Embryonic facial prominence (tissue), 1 donor: ENCODE measurements at regions not wholly inside any gene's neighbourhood (a gene's known extent, or its start where the extent isn't known, plus 50 kb on each side); places are given as distances from the start of the nearest gene placed in this dataset.
"Not testable (repeated sequence)": the region's sequence is repeated elsewhere in the genome, so short reads cannot be mapped to it uniquely, and the experiment has no call there.

Experiments
- DNase-seq: peaks from one replicate; pipeline ENCODE4 v3.0.0-alpha.2; 2016; ENCODE audit errors: extremely low spot score

DNA sequence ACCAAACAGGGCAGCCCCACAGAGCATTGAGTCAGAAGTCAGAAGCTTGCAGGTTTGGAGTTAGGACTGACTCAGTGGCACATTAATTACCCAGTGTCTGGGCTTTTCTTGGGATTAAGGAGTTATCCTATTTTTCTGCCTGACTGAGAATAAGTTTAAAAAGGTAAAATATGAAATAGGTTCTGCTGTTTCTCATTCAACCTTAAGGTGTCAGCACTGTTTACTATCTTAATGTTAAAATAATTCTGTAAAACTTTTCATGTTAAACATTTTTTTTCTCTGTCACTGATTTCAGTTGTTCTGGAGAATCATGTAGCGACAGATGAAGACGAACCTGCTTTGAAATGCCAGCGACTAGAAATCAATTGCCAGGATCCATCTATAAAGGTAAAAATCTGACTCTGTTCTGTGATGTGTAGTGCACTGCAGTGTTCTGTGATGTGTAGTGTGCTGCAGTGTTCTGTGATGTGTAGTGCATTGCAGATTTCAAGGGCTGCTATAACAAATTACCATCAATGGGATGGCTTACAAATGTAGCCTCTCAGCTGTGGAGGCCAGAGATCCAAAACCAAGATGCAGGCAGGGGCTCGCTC lies 128.0 kb downstream of the LAT start:
- DNase-seq, result no peak

- not testable (repeated sequence) for DNase-seq
Observed at GRCh38 chr16:29111901-29112680, 127.2 kb downstream of the LAT start.

- no peak for DNase-seq
Observed at GRCh38 chr16:29111421-29111820, 126.6 kb downstream of the LAT start.

DNA sequence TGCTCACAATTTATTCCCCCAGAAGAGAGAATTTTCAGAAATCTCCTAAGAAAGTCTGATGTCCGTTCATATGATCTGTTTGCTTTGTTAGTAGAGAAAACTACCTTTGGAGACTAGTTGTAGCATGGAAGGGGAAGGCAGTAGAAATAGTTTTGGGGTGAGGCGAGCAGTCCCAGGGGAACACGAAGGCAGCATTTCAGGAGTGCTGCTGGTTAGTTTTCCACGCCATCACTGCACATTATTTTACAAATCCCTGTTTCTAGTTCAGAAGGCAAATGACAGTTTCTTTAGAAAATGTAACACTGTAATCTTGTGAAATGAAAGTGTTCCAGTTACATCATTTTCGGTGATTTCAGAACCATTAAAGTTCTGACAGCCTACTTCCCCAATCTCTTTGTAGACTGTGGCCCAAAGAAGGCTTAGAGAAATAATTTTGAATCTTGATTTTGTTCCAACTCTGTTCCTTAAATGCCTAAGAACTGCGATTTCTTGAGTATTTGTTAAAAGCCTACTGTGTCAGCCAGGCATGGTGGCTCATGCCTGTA lies 123.8 kb downstream of the LAT start:
- not testable (repeated sequence) for DNase-seq

DNA sequence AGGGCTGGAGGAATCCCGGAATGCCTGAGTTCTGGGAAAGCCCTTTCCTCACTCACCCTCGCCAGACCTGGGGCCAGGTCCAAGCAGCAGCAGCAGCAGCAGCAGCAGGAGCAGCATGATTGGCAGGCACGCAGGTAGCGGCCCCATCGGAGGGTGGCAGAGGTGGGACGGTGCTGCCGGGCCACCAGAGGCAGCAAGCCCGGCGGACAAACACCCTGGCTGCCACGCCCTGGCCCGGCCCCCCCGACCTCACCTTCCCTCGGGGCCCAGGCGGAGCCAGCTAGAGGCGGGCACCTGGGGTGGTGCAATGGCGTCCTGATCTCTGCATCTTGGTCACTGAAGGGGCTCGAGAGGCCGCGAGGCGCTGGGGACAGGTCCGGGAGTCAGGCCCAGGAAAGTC lies 122.4 kb downstream of the LAT start:
- no peak for DNase-seq

DNA sequence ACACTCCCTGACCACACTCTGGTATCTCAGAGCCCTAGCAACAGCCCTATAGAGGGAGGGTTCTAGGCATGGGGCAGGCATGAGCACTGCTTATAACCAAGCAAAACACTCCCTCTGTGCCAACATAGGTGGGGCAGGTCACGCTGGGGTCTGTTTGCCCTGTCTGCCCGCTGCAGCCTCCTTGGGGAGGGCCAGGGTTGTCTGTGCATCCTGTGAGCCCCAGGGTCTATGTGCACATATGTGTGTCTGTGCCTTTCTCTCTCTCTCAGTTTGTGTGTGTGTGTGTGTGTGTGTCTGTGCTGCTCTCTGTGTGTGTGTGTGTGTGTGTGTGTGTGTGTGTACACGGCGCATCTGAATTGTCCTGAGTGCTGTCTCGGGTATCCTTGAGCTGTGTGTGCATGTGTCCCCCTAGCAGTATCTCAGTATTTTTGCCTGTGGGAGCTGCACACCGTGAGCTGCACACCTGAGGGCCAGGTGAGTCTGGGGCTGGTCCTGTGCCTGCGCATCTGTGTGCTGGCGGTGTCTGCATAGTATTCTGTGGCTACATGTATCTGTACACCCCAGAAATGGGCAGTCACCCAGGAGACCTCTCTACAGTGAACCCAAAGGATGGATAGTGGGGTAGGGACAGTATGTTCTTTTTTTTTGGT lies 121.5 kb downstream of the LAT start:
- DNase-seq, result not testable (repeated sequence)

DNA sequence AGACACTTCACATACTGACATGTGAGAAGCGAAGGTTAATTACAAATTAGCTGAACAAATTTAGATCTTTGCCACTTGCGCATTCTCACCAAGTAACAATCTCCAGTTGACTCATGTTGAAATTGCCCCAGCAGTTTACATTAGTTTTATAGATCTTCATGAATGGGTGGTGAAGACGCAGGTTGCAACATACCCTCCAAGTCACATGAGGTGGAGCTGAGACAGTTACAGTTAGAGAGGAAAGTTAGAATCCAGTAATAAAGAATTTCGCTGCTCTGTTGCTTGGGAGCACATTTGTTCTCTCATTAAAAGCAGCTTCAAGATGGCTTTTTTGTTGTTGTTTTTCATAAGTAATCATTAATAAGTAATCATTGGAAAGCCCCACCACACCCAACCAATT lies 119.7 kb downstream of the LAT start:
- not testable (repeated sequence) for DNase-seq

GRCh38 chr16:29097965-29098364 lies 113.1 kb downstream of the LAT start:
- DNase-seq, result not testable (repeated sequence)

DNA sequence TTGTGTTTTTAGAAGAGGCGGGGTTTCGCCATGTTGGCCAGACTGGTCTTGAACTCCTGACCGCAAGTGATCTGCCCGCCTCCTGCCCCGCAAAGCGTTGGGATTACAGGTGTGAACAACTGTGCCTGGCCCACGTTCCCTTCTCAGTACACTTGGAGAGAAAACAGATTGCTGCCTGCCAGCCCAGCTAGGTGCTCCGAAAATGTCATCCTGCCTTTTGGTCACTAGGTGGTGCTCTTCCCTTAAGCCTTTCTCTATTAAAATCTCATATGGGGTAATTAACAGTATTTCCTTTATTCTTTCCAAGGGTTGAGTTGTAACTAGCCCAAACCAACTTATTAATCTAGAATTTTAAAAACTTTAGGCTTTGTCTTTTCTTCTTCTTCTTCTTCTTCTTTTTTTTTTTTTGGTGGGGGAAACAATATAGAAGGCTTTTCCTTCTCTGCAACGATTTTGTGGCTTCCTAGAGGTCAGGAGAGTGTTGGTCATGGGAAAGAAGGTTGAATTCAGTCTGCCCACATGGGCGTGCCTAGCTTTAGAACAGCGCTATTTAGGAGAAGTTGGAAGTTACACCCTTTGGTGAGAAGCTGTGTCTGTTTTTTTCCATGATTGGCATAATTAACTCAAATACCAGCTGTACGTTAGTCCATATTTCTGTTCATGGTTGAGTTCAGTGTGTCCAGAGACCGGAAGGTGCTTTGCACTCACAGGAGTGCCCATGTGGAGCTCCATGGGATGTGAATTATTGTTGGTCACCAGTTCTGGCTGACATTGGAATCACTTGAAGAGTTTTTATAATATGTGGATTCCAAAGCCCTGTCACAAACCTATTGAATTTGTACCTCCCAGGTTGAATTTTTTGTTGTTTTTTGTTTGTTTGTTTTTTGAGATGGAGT lies 110.1 kb downstream of the LAT start:
- DNase-seq, result not testable (repeated sequence)

- DNase-seq, result not testable (repeated sequence)
Observed at GRCh38 chr16:29094325-29094724, 109.5 kb downstream of the LAT start.

DNA sequence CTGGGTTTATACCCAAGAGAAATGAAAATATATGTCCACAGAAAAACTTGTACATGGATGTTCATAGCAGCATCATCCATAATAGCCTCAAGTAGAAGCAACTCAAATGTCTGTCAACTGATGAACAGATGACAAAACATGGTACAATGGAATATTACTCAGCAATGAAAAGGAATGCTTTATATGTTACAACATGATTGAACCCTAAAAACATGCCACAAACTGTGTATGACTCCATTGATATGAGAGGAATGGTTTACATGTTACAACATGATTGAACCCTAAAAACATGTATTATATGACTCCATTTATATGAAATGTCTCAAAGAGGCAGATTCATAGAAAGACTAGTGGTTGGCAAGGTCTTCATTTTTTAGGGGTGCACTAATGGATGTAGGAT lies 104.8 kb downstream of the LAT start:
- DNase-seq, result not testable (repeated sequence)

DNA sequence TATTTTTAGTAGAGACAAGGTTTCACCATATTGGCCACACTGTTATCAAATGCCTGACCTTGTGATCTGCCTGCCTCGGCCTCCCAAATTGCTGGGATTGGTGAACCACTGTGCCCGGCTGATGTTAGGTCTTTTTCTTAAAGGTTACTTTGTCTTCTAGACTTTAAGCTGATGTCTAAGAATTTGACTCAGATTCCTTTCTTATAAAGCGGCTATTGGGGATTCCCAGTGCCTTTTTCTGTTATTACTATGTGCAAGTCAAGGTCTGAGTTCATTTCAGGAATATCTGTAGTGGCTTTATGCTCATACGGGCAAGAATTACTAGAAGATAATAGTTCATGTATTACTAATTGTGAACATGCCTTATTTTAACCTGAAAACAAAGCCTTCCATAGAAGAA lies 102.8 kb downstream of the LAT start:
- DNase-seq, result not testable (repeated sequence)

GRCh38 chr16:29081829-29082639 lies 97.2 kb downstream of the LAT start:
- not testable (repeated sequence) for DNase-seq

GRCh38 chr16:29074554-29075402 lies 89.9 kb downstream of the LAT start:
- DNase-seq, result not testable (repeated sequence)

DNA sequence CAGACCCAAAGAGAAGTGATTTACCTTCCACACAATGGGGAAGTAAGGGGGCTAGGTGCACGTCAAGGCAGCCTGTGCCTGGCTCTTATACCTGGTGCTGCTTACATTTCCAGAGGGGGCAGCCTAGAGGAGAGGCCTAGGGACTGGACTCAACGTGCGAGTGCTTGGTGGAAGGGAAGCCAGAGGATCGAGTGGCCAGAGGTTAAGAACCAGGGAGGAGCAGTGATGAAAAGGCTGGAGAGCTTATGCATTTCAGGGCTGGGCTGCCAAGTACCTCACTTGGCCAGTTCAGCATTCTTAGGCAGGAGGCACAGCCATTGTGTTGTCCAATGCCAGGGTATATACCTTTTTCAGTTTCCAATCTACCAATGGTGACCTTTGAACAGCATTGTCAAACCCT lies 77.4 kb downstream of the LAT start:
- not testable (repeated sequence) for DNase-seq

DNA sequence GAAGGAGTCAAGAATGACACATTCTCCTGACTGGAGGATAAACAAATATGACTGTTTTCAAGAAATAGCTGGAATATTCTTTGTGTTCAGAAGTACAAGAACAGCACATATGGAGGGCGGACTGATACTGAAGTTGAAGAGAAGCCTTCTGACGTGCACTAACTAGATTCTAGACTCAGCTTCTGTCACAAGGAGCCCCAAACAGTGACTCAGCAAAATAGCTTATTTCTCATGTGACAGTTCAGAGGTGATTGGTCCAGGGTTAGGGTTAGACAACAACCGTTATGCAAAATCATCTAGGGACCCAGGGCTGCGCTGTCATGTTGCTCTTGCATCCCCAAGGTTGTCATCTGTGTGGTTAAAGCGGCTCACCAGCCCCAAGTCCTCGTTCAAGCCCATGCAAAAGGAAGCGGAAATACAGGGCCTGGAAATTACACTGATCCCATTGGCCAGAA lies 76.6 kb downstream of the LAT start:
- not testable (repeated sequence) for DNase-seq

GRCh38 chr16:29060022-29060810 lies 75.4 kb downstream of the LAT start:
- DNase-seq, result not testable (repeated sequence)

DNA sequence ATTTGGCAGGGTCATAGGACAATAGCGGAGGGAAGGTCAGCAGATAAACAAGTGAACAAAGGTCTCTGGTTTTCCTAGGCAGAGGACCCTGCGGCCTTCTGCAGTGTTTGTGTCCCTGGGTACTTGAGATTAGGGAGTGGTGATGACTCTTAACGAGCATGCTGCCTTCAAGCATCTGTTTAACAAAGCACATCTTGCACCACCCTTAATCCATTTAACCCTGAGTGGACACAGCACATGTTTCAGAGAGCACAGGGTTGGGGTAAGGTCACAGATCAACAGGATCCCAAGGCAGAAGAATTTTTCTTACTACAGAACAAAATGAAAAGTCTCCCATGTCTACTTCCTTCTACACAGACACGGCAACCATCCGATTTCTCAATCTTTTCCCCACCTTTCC lies 74.7 kb downstream of the LAT start:
- not testable (repeated sequence) for DNase-seq
